SK-N-SH treated with all-trans-retinoic acid at 6 μM for 48 hours (cell line): ENCODE measurements at regions not wholly inside any gene's neighbourhood (a gene's known extent, or its start where the extent isn't known, plus 50 kb on each side); places are given as distances from the start of the nearest gene placed in this dataset.

ENCODE experiments used
- ARNTL ChIP-seq: fragments of 450-650 bp; formaldehyde crosslinking; IDR thresholded peaks from 2 replicates; pipeline ENCODE4 v1.5.0; 2020; ENCODE audit warnings: low read depth, mild to moderate bottlenecking, moderate library complexity, borderline replicate concordance
- POU6F1 ChIP-seq: fragments of 250-450 bp; sonication (Bioruptor Pico); IDR thresholded peaks from 2 replicates; pipeline ENCODE4 v1.8.0; 2021; ENCODE audit warnings: low read depth, mild to moderate bottlenecking, moderate library complexity, borderline replicate concordance
- TOX ChIP-seq: fragments of 250-450 bp; sonication (Bioruptor Pico); IDR thresholded peaks from 2 replicates; pipeline ENCODE4 v1.8.0; 2021; ENCODE audit warnings: mild to moderate bottlenecking, moderate library complexity, borderline replicate concordance
- ZFP3 ChIP-seq: fragments of 250-450 bp; sonication (Bioruptor Pico); IDR thresholded peaks from 2 replicates; pipeline ENCODE4 v1.5.0; 2020; ENCODE audit warnings: mild to moderate bottlenecking, moderate library complexity
- ZFP30 ChIP-seq: fragments of 450-650 bp; formaldehyde crosslinking; IDR thresholded peaks from 2 replicates; pipeline ENCODE4 v1.5.0; 2022; ENCODE audit warnings: mild to moderate bottlenecking, moderate library complexity
- ZNF565 ChIP-seq: fragments of 450-650 bp; formaldehyde crosslinking; conservative IDR thresholded peaks from 2 replicates; pipeline ENCODE4 v1.5.0; 2020; ENCODE audit warnings: low read depth, mild to moderate bottlenecking, moderate library complexity

- TF ChIP-seq ARNTL (CRISPR knock-in tag) (no peak), ZFP30 (CRISPR knock-in tag) (no peak), ZFP3 (no peak), ZNF565 (CRISPR knock-in tag) (no peak), TOX (CRISPR knock-in tag) (no peak), POU6F1 (no peak)
Measured at GRCh38 chr11:70725278-70725677, 326.9 kb downstream of the CTTN start.
